ENCODE measurements at regions not wholly inside any gene's neighbourhood (a gene's known extent, or its start where the extent isn't known, plus 50 kb on each side); places are given as distances from the start of the nearest gene placed in this dataset.
A peak's percentile ranks its signal among the peaks of the same experiment; 100 is the strongest.
"Not testable (repeated sequence)": the region's sequence is repeated elsewhere in the genome, so short reads cannot be mapped to it uniquely, and the experiment has no call there.

DNA sequence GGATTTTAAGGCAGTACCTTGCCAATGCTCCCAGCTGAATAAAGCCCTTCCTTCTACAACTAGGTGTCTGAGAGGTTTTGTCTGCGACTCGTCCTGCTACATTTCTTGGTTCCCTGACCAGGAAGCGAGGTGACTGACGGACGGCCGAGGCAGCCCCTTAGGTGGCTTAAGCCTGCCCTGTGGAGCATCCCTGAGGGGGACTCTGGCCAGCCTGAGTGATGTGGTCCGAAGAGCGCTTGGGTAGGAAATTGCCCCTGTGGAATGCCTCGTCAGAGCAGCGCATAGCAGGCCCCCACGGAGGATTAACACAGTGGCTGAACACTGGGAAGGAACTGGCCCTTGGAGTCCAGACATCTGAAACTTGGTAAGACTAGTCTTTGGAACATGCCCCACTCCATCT is 210.9 kb upstream of the CNTN3 start:
- DNase-seq: not testable (repeated sequence)

DNA sequence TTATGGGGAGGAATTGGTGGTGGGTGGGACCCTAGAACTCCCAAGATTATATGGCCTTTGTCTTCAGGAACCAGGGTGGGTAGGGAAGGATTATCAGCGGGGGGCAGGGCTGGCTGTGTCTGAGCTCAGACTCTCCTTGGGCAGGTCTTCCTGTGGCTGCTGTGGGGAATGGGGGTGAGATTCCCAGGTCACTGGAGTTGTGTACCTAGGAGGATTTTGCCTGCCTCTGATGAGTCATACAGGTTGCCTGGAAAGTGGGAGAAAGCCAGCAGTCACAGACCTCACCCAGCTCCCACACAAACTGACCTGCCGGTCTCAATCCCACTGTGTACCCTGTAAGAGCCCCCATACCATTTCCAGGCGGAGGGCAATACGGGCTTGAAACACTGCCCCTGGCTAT is 209.9 kb upstream of the CNTN3 start:
- DNase-seq: no peak

DNA sequence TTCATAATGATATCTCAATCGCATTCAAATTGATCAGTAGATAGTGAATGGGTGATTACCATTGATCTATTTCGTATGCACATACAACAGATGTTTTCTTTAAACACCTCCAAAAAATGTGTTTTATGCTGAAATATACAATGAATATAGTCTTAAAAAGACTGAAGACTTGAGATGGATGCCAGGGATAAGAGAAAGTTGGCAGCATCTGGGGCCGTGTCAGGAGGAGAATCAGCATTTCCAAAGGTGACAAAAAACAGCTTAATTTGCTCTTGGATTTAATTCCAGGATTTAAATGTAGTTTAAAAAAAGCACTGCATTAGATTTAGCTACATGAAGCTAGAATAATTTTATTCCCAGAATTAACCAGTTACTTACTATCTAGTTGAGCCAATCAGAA is 199.7 kb upstream of the CNTN3 start:
- DNase-seq: no peak

DNA sequence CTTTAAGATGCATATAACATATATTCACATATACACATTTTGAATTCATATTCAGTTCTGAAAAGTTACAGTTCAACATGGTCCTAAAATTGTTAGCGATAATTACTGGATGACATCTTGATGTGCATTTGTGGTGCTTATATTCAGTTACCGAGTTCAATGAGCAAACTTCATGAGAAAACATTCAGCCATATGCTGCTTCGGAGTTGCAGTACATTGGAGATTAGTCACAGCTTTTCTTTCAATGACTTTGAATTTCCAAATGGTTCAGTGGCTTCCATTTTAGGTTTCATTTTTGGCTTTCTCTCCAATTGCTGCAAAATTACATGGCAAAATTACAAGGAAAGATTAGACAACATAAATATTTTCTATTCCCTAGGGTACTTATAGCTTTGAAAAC is 198.3 kb upstream of the CNTN3 start:
- no peak for DNase-seq

DNA sequence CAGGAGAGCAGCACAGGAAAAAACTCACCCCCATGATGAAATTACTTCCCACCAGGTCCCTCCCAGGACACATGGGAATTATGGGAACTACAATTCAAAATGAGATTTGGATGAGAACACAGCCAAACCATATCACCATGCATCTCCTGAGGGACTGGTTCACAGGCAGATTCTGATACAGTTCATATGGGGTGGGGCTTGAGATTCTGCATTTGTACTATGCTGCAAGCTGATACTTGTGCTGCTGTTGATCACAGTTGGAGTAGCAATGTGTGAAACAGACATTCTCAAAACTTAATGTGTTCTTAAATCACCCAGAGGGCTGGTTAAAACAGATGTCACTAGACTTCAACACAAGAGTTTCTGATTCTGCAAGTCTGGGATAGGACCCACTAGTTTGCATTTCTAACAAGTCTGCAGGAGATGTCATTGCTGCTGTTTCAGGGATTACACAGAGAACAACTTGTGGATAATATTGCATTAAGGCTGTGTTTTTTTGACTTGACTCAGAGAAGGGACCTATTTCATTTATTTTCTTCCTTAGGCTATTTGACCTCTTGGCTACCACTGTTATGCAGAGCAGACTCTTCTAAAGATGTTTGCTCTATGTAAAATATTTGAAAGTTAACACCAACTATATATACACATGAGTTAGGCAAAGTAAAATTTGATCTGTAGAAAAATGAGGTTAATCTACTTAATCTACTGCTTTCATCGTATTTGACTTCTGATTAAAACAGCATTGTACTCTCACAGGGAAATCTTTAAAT is 194.2 kb upstream of the CNTN3 start:
- no peak for DNase-seq

DNA sequence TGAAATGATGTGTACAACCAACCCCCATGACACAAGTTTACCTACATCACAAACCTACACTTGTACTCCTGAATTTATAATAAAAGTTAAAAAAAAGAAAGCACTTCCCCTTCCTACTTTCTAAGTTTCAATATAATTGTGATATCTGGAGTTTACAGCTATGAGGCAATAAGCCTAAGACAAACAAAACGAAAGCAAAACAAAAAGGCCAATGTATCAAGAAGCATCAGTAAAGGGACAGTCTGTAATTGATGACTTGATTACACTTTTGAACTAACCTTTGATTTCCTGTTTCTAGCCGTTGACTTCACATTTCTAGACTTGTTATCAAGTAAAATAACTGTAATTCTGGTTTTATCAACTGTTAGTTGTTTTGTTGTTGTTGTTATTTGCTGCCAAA is 187.5 kb upstream of the CNTN3 start:
- DNase-seq: no peak

DNA sequence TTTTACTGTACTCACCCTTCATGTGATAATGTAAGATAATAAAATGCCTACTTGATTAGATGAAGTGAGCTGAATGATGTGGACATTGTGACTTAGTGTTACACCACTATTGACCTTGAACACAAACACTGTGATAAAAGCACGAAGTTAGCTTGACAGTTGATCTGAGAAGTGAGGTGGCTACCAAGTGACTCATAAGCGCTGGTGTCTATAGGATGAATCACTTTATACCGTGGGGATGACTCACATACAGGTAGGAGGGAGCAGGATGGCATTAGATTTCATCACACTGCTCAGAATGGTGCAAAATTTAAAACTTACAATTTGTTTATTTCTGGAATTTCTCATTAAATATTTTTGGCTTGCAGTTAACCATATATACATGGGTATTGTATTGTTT is 174.7 kb upstream of the CNTN3 start:
- DNase-seq: no peak

DNA sequence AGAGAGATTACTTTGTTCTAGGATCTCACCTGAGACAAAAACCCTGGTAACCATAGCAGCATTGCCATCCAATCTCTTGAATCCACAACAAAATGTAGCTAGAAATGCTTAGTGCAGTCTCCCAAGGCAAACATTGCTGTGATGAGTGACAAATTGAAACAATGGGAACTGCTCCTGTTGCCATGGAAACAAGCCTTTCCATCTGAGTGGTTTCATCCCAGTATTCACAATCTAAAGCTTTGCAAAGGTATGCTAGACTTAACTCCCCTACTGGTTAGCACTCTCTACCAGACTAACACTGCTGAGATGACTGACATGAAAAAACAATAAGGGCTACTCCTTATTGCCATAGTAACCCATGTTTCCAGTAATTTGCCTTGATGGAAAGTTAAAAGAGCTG is 172.6 kb upstream of the CNTN3 start:
- DNase-seq: no peak

DNA sequence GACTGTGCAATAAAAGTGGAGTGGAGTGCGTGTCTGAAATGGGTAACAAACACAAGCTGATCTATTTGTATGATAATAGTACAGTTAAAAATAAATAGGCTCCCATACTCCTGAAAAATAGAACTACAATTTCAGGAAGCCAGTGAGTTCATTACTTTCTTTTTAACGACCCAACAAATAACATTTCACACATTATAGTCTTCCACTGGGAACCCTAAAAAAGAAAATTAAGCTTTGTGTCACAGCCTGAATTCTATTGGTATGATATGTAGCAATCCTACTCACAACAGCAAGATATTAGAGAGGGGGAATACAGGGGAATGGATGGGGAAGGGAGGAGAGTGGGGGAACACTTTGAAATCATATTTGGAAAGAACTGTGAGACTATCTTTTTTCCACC is 156.9 kb upstream of the CNTN3 start:
- no peak for DNase-seq

DNA sequence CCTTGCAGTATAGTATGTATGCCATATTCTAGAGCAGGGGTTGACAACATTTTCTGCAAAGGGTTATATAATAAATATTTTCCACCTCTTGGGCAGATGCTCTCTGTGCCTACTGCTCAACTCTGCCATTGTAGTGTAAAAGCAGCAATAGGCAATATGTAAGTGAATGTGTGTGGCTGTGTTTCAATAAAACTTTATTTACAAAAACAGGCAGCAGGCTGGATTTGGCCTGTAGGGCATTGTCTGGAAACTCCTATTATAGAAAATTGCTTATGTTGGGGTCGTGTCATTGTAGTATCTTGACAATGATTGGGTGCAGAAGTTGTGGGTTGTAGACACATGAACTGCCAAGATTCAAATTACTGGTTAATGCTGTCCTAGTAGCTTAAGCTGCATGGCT is 153.6 kb upstream of the CNTN3 start:
- DNase-seq: no peak

DNA sequence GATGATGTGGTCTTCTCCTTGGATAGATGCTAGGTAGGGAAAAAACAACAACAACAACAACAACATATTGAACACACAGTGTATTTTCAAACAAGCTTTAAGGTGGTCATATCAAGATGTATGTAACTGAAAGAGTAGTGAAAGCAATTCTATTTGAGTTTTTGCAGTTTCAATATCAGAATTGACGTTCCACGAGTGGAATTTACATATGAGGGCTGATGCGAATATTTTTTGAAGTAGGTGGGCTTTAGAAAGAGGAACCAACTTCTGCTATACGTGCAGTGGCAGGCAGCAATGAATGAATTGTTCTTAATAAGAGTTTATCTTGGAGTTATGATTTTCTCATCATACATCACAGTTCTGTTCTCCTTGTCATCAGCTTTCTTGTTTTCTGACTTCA is 151.9 kb upstream of the CNTN3 start:
- DNase-seq: no peak

DNA sequence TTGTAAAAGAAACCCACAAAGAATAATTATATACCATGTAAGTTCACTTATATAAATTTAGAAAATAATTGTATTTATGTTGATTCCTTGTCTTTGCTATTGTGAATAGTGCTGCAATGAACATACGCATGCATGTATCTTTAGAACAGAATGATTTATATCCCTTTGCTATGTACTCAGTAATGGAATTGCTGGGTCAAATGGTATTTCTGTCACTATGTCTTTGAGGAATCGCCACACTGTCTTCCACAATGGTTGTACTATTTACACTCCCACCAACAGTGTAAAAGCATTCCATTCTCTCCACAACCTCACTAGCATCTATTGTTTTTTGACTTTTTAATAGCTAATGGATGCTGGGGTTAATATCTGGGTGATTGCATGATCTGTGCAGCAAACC is 149.4 kb upstream of the CNTN3 start:
- DNase-seq: no peak

DNA sequence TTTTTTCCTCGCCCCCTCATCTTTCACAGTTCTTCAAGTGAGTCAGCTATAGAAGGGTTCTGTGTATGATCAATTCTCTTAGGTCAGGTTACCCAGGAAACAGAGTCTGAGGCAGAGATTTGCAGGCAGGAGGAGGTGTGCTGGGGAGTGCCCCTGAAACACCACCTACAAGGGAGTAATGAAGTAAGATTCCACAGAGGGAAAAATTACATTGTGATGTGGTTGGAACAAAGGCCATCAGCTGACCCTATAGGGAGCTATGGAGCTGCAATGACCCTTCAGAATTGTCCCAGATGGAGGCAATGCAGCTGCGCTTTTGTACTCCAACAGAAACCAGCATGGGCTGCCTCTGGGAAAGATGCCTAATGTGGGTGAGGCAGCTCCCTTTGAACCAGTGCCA is 142.2 kb upstream of the CNTN3 start:
- DNase-seq: no peak

DNA sequence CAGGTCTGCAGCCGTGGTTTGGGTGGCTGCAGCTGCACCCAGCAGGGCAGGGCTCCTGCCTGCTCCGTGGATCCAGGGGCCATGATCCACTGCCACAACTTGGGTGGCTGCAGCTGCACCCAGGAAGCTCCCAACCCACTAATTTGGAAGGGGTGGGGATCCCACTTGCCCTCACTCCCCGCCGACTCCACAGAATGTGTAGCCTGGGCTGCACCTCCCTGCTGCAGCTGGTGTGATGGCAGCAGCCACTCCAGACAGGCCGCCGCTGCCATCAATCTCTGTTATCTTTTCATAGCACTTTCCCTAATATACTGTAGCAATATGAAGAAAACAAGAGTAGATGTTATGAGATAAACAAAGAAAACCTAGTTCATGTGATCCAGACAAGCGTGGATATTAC is 137.8 kb upstream of the CNTN3 start:
- DNase-seq: no peak

DNA sequence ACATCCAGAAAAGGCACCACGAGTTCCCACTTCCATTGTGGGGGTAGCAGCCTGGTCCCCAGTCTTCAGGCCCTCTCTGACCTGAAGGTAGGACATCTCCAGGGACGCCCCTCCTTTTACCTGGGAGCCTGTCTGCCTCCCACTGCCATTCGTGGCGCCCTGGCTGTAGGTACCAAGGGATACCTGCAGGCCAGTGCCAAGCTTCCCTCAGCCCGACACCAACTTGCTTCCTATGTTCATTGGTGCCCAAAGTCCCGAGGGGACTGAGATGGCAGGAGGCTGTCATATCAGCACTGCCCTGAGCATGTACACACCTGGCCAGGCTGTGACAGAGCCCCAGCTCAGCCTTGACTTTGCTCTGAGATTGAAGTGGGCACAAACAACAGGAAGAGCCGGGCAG is 137.3 kb upstream of the CNTN3 start:
- no peak for DNase-seq

DNA sequence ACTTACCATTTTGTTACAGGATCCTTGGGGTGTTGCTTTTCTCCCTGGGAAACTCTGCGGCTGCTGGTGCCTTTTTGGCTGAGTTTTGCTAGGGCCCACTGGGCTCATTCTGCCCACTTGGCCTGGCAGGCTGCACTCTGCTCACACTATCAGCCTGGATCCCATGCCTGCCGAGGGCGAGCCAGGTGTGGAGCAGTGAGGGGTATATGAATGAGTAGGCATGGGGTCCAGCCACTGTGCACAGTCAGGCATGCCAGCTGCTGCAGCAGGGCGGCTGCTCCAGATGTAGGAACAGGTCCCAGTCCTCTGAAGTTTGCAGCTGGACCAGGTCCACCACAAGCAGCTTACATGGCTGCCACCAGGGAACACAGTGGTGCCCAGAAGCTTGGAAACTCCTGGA is 136.4 kb upstream of the CNTN3 start:
- no peak for DNase-seq

DNA sequence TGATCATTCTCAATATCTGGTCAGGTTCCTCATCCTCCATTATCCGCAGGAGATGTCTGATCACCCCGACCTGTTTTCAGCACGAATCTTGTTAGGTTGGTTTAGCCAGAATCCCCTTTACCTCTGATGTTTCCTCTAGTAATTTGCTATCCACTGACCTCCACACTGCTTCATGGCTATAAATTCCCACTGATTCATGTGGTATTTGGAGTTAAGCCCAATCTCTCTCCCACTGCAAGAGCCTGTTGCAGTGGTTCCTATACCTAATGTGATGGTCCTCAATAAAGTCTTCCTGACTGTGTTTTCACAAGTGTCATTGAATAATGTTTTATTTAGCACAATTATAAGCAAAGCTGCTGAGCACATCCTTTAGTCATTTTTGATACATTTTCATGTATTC is 124.8 kb upstream of the CNTN3 start:
- no peak for DNase-seq

DNA sequence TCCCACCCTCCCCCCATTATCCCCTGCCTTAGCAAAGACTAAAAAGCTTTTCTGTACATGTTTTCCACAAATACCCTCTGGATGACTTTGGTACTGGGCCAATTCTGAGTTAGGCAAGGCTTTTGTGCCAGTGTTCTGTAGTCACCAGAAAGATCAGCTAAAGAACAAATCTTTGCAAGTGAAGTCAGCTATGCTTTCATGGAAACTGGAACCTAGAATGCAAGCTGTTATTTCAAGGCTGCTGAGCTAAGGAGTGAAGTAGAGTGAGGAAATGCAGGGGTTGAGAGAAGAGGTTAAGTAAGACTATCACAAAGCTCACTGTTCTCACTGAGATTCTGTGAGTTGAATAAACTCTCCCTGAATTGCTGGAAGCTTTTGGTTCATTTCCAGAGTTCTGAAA is 107.8 kb upstream of the CNTN3 start:
- DNase-seq: no peak

DNA sequence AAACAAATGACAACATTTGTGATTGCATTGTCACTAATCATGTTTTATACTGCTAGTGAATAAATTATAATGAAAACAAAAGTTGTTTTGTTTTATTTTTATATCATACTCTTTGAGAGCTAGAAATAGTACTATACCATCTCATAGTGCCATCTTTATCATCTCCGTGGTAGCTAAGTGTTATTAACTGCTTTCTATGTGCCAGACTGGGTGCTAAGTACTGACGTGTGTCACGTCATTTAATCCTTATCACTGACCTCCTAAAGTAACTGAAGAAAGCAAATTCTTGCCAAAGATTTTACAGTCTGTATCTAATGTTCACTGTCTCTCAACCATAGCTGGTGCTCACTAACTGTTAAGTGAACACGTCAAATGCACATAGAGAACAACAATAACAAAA is 99.5 kb upstream of the CNTN3 start:
- DNase-seq: no peak

DNA sequence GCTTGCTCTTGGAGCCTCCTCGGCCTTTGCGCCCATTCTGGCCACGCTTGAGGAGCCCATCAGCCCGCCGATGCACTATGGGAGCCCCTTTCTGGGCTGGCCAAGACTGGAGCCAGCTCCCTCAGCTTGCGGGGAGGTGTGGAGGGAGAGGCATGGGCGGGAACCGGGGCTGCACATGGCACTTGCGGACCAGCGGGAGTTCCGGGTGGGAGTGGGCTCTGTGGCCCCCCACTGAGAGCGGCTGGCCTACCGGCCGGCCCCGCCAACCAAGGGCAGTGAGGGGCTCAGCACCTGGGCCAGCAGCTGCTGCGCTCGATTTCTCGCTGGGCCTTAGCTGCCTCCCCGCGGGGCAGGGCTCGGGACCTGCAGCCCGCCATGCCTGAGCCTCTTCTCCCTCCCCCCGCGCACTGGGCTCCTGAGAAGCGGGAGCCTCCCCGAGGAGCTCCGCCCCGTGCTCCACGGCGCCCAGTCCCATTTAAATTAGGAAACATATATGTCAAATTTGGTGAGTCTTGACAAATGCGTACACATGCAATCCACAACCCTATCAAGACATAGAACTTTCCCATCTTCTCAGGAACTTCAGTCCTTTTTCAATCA is 97.6 kb upstream of the CNTN3 start:
- peak; percentile 8 for DNase-seq

DNA sequence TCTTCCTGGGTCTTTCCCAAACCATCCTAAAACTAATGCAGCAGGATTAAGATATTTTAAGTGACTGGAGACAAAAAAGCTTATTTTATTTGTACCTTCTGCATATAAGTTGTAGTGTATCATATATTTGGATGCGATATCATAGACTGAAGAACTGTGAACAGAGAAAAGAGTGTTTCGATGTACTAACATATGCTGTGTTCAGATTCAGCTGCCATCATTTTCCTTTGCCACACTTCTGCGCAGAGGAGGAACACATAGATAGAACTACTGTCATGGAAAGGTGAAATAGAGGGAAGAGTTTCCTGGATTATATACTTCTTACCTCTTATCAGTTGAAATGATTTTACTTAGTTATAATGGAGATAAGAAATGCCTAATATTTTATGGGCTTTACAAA is 95.5 kb upstream of the CNTN3 start:
- DNase-seq: no peak

DNA sequence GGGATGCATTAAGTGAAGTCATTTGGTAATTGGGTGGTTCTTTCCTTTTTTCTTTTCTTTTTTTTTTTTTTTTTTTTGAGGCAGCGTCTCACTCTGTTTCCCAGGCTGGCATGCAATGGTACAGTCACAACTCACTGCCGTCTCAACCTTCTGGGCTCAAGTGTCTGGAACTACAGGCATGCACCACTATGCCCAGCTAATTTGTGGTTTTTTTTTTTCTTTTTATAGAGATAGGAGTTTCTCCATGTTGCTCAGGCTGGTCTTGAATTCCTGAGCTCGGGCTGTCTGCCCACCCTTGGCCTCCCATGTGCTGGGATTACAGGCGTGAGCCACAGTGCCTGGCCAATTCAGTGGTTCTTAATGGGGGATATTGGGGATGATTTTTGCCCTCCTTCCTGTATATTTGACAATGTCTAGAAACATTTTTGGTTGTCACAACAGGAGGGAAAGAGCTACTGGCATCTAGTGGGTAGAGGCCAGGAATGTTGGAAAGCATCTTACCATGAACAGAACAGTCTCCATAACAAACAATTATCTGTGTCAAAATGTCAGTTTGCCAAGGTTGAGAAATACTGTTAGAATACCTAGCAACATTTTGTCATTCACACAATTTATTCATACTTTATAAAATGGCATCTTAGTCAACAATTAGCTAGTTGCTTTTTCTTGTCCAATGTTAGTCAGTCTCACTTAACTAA is 79.4 kb upstream of the CNTN3 start:
- DNase-seq: no peak

DNA sequence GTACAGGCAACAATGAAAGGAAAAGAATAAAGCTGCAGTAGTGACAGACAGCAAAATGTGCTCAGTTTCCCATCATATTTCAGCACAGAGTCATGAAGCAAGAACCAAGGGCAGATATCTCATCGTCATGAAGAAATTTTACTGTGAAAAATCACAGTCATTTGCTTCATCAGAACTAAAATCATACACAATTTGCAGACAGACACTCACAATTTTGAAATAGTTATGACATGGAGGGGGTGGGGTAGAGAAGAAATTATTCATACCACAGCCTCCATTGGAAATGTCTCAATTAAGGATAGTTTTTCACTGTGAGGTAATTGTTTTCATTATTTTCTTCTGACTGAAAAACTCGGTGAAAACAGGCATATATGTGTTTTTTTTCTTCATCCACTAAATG is 78.8 kb upstream of the CNTN3 start:
- no peak for DNase-seq

DNA sequence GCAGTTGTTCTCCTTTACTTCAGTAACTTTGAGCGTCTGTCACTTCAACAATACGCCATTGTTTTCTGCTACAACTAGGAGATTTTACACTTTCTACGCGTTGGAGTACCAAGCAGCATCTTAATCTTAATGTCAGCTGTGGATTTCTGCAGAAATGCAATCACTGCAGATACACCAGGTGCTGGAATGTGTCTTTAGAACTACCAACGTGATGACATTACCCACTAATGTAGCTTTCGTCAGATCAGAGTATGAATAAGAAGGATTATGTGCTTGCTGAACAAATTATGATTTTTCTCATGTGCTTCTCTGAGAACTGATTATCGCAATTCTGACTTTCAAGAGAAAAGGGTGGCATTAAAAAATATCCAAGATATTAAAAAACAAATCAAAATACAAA is 77.5 kb upstream of the CNTN3 start:
- DNase-seq: no peak

DNA sequence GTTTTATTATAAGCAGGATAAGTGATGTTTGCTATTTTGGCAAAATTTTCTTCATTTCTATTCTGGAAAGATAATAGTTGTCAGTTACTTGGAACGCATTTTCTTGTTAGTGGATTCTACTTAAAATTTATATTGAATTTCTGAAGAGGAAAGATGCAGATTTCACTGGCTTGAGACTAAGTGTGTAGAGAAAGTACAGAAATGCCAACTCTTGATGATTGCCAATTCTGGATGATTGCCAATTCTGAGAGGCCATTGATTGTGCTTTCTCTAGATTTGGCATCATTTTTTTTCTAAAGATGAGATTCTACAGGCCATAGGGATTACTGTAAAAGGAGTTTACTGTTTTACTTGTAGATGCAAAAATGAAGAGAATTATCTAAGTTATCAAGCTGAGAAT is 58.9 kb upstream of the CNTN3 start:
- no peak for DNase-seq
